SK-N-SH (cell line): ENCODE measurements at regions not wholly inside any gene's neighbourhood (a gene's known extent, or its start where the extent isn't known, plus 50 kb on each side); places are given as distances from the start of the nearest gene placed in this dataset.

Source experiments
- CTCF ChIP-seq: fragments of 200-600 bp; sonication (generic); IDR thresholded peaks from 2 replicates; pipeline ENCODE4 v1.6.1; 2017; ENCODE audit warnings: antibody characterized with exemption, mild to moderate bottlenecking, moderate library complexity
- EZH2phosphoT487 ChIP-seq: fragments of 200-600 bp; sonication (generic); IDR thresholded peaks from 2 replicates; pipeline ENCODE4 v1.6.1; 2017; ENCODE audit warnings: low read depth, mixed run types, mild to moderate bottlenecking, antibody characterized with exemption, moderate library complexity, borderline replicate concordance
- FOSL2 ChIP-seq: IDR thresholded peaks from 2 replicates; pipeline ENCODE4 v1.4.0; 2012; ENCODE audit warnings: low read depth, mild to moderate bottlenecking, moderate library complexity, borderline replicate concordance
- FOXM1 ChIP-seq: IDR thresholded peaks from 2 replicates; pipeline ENCODE4 v1.4.0; 2012; ENCODE audit warnings: low read depth, mild to moderate bottlenecking
- JUND ChIP-seq: IDR thresholded peaks from 2 replicates; pipeline ENCODE4 v1.4.0; 2012
- RAD21 ChIP-seq: IDR thresholded peaks from 2 replicates; pipeline ENCODE4 v1.6.1; 2012; ENCODE audit warnings: mild to moderate bottlenecking, low read length
- RFX5 ChIP-seq: IDR thresholded peaks from 2 replicates; pipeline ENCODE4 v1.6.1; 2012; ENCODE audit warnings: mild to moderate bottlenecking, improper control_type of control experiment, low read length

DNA sequence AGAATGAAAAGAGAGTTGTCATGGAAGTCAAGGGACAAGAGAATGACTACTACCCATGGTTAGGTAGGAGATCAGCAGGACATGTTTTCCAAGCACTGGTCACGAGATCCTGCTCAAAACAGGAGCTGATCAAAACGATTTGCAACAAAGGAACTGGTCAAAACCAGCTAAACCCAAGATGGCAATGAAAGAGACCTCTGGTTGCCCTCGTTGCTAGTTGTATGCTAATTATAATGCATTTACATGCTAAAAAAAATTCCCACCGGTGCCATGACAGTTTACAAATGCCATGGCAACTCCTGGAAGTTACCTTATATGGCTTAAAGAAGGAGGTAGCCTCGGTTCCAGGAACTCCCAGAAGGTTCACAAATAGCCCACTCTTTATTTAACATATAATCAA, 95.0 kb upstream of the OTX2 start:
- no peak for TF ChIP-seq JUND
- no peak for TF ChIP-seq RFX5
- no peak for TF ChIP-seq CTCF
- TF ChIP-seq EZH2phosphoT487 = no peak
- no peak for TF ChIP-seq FOXM1
- no peak for TF ChIP-seq RAD21
- TF ChIP-seq FOSL2 = no peak
